Epithelial cell of esophagus (primary cell): ENCODE measurements at regions not wholly inside any gene's neighbourhood (a gene's known extent, or its start where the extent isn't known, plus 50 kb on each side); places are given as distances from the start of the nearest gene placed in this dataset.

Experiments used
- DNase-seq: peaks from one replicate; pipeline ENCODE4 v3.0.0; 2010; ENCODE audit warnings: low read depth
- H3K4me3 ChIP-seq: 2 replicates; pipeline ENCODE4 v1.5.1; 2011; ENCODE audit warnings: mild to moderate bottlenecking, low read length, control low read depth
- CTCF ChIP-seq: IDR thresholded peaks from 2 replicates; pipeline ENCODE4 v1.5.1; 2011; ENCODE audit warnings: low read depth, mild to moderate bottlenecking, low read length, control low read depth, inconsistent platforms; ENCODE audit not compliant: insufficient read depth; ENCODE audit errors: missing control alignments

DNA sequence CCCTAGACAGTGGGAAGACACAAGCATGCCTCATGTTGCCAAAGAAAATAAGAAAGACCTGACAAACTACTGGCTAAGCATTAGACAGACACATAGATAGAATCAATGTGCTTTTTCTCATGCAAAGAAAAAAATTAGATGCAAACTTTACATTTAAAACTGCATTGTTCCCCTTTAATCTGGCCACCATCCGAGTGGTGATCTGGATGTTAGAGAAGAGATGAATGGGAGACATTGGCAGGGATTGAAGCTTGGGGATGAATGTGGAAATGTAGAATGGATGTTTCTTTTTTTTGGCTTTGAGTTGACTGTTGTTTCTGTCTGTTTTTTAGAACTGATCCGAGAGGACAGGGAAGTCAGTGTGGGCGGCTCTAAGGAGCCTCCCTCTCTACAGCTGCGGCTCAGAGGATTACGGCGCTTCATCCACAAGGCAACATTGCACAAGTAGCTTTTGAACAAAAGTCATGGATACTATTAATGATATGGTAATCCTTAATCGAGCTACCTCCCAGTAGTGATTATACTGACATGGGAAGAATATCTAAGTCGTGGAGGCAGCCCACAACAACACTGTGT, 53.0 kb downstream of the HELT start:
- DNase-seq = no peak
- no peak for TF ChIP-seq CTCF
- no peak overlapping the region for H3K4me3 ChIP-seq

DNA sequence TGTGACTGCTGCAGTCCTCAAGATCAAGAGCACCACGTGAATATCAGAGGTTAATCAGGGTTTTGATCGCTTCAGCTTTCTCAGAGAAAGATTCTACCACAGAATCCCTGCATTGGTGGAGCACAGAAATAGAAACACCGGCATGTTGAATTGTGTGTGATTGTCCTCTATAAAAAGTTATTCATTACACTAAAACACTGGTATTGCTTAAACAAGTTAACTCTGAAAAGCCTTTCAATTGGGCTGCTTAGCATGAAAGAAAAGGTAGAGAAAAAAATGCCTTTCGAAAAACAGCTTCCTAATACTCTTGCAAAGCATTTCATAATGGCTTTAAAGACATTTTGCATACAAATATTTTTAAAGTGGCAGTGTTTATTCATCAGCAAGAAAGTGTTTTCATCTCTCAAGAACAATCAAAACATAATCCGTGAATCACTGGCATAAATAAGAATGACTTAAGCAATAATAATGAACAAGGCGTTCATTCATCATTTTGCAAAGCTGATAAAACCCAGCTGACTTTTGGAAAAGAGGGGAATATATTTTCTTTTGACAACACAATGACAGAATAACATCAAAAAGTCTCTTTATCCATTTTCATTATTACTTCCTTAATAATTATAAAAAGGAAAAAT, 61.1 kb downstream of the HELT start:
- DNase-seq = no peak
- H3K4me3 ChIP-seq = no peak overlapping the region
- TF ChIP-seq CTCF = no peak

DNA sequence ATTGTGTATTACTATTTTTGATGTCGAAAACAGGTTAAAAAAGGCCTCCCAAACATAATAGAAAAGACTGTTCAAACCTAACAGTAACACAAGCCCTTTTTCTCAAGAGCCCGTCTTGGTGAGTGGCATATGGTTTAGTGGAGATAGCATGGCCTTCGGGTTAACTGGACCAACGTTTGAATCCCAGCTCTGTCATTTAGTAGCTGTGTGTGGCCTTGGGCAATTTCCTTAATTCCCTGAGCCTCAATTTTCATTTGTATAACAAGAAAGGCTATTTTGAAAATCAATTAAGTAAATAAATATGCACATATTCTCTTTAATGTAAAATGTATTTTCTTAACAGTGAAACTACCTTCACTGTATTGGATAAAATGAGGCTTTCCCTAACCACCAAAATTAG, 62.3 kb downstream of the HELT start:
- H3K4me3 ChIP-seq = no peak overlapping the region
- no peak for DNase-seq
- no peak for TF ChIP-seq CTCF

DNA sequence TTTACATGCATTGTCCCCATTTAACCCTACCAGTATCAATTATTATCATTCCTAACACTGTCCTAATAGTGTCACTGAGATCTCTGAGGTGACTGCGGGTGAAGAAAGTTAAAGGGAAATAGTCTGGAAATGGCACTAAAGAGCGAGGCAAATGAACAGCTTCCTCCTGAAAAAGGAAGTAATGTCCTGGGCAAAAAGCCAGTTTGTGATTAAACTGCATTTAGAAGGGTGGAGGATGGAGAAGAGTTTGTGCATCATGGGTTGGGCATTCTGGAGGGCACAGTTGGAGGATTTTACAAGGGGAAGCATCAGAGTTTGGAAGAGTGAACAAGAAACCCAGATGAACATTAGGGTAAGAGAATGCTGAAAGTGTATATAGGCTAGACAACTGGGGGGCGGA, 60.5 kb upstream of the SLC25A4 start:
- no peak for TF ChIP-seq CTCF
- no peak overlapping the region for H3K4me3 ChIP-seq
- peak; percentile 5 for DNase-seq

GRCh38 chr4:185086053-185086452, 57.0 kb upstream of the SLC25A4 start:
- no peak overlapping the region for H3K4me3 ChIP-seq
- DNase-seq = peak; percentile 10
- no peak for TF ChIP-seq CTCF

DNA sequence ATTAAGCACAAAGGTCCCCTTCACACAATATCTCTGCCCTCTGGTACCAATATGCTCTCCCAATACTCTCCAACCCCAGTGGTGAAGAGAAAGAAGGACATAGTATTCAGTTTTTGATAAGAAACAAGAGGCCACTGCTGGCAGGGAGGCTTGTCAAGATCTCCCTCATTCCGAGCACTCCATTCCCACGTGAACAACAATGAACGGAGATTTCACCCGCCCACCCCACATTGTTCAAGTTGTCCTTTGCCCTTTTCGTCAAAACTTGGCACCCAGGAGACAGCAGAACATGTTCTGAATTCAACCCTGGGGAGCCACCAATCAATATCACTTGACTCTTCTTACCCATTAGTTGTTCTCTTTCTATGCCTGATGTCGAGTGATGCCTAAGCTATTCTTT, 54.2 kb upstream of the SLC25A4 start:
- no peak for DNase-seq
- no peak overlapping the region for H3K4me3 ChIP-seq
- no peak for TF ChIP-seq CTCF

GRCh38 chr4:185090592-185090991, 52.5 kb upstream of the SLC25A4 start:
- no peak for DNase-seq
- TF ChIP-seq CTCF = no peak
- no peak overlapping the region for H3K4me3 ChIP-seq
